Naive thymus-derived CD4-positive, alpha-beta T cell (primary cell): ENCODE measurements at regions not wholly inside any gene's neighbourhood (a gene's known extent, or its start where the extent isn't known, plus 50 kb on each side); places are given as distances from the start of the nearest gene placed in this dataset.
A peak's percentile ranks its signal among the peaks of the same experiment; 100 is the strongest.

Experiments
- ATAC-seq: fragments of 150-1000 bp; cut with Tn5 transposase; 2 replicates; pipeline ENCODE4 v1.10.0; 2021; ENCODE audit warnings: mild to moderate bottlenecking, moderate library complexity
- CTCF ChIA-PET: fragments of 350-600 bp; sonication (Branson Sonifier 250); formaldehyde crosslinking; loops from one replicate; lab custom pipeline; 2021; ENCODE audit warnings: antibody characterized with exemption; lab: Charles Lee
- POLR2A ChIA-PET: fragments of 350-600 bp; sonication (Branson Sonifier 250); formaldehyde crosslinking; loops from one replicate; lab custom pipeline; 2021; ENCODE audit warnings: antibody characterized with exemption, inconsistent platforms; lab: Charles Lee
- DNase-seq, 9 donors: peaks; one replicate each; pipeline versions ENCODE4 v3.0.0 to v3.0.0-alpha.2; 2020 to 2022; ENCODE audit warnings: mixed read lengths in 1 of 9
- H3K27ac ChIP-seq: one replicate; pipeline ENCODE4 v1.7.0; 2013; ENCODE audit warnings: mild to moderate bottlenecking, low read depth, low read length, moderate library complexity
- H3K27me3 ChIP-seq, 2 donors: one replicate each; pipeline ENCODE4 v1.7.0; 2013; ENCODE audit warnings: low read length in 2 of 2, mild to moderate bottlenecking in 2 of 2, moderate library complexity in 2 of 2; ENCODE audit not compliant: control insufficient read depth in 2 of 2, insufficient read depth in 2 of 2
- H3K36me3 ChIP-seq, 3 experiments: 1 replicate in 2 of 3; 2 replicates in 1 of 3; pipeline ENCODE4 v1.7.0; 2013; ENCODE audit warnings: low read length in 3 of 3, mild to moderate bottlenecking in 3 of 3, moderate library complexity in 1 of 3; ENCODE audit not compliant: insufficient read depth in 3 of 3, control insufficient read depth in 2 of 3
- H3K4me1 ChIP-seq, 2 donors: one replicate each; pipeline ENCODE4 v1.7.0; 2013; ENCODE audit warnings: low read length in 2 of 2, mild to moderate bottlenecking in 2 of 2, moderate library complexity in 1 of 2; ENCODE audit not compliant: control insufficient read depth in 2 of 2, insufficient read depth in 2 of 2
- H3K4me3 ChIP-seq: 2 replicates; pipeline ENCODE4 v1.7.0; 2013; ENCODE audit warnings: mild to moderate bottlenecking, low read length
- H3K9me3 ChIP-seq, 3 experiments: 1 replicate in 2 of 3; 2 replicates in 1 of 3; pipeline ENCODE4 v1.7.0; 2013; ENCODE audit warnings: low read length in 3 of 3; ENCODE audit not compliant: control insufficient read depth in 2 of 3
- H3K27ac Mint-ChIP-seq, 9 donors: one replicate each; pipeline ENCODE4 v1.8.0; 2020 to 2022; ENCODE audit warnings: mixed read lengths in 9 of 9, mild to moderate bottlenecking in 8 of 9, moderate library complexity in 5 of 9, inconsistent platforms in 2 of 9
- H3K27me3 Mint-ChIP-seq, 5 donors: one replicate each; pipeline ENCODE4 v1.8.0; 2021 to 2022; ENCODE audit warnings: mixed read lengths in 5 of 5, mild to moderate bottlenecking in 1 of 5
- H3K36me3 Mint-ChIP-seq, 5 donors: one replicate each; pipeline ENCODE4 v1.8.0; 2020 to 2022; ENCODE audit warnings: mixed read lengths in 5 of 5, mild to moderate bottlenecking in 3 of 5, inconsistent platforms in 1 of 5
- H3K4me1 Mint-ChIP-seq, 7 donors: one replicate each; pipeline ENCODE4 v1.8.0; 2020 to 2022; ENCODE audit warnings: mixed read lengths in 7 of 7, mild to moderate bottlenecking in 3 of 7, inconsistent platforms in 1 of 7
- H3K4me3 Mint-ChIP-seq, 10 donors: one replicate each; pipeline ENCODE4 v1.8.0; 2020 to 2022; ENCODE audit warnings: mild to moderate bottlenecking in 10 of 10, mixed read lengths in 10 of 10, moderate library complexity in 6 of 10, inconsistent platforms in 2 of 10
- H3K9me3 Mint-ChIP-seq, 11 donors: one replicate each; pipeline ENCODE4 v1.8.0; 2020 to 2022; ENCODE audit warnings: mixed read lengths in 11 of 11, mild to moderate bottlenecking in 4 of 11, inconsistent platforms in 1 of 11, moderate library complexity in 1 of 11
- intact Hi-C, 2 donors: fragments of 100-400 bp; cut with micrococcal nuclease; formaldehyde crosslinking; loops; one replicate each; pipeline ENCODE4 v1.15.1; 2023

DNA sequence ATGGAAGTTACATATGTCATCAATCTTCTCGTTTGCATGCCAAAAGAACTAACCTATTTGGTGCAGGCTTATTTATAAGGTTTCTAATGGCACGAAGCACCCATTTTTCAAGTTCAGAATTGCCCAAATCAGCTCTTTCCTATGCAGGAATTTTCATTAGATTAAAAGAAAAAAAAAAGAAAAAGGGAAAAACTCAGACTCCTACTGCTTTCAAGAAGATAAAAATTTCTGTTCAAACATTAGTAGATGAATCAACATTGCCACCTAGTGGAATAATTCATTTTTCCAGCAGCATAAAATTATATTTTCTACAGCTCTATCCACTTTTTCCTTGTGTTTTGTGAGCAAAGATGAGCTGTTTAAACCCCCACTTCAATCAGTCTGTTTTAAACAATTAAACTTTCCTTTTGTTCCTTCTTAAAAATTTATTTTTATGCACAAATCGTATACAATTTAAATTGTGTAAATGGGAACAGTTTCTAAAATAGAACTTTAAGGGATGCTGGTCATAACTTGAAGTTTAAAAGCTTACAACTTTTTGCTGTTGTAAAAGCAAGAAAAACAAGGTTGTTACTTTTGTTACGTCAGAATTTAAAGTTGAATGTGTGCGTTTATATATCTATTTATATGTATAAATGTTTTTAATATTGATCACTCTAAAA lies 309.9 kb downstream of the ARAP2 start:
- no peaks in the 10 kb centered on the region for H3K9me3 ChIP-seq
- Mint-ChIP-seq H3K9me3 (no peaks in the 10 kb centered on the region), H3K4me1 (no peaks in the 10 kb centered on the region), H3K4me3 (no peak overlapping the region), H3K27me3 (peaks cover 0 to 11% (median 9%) of the 10 kb centered on the region in 5 donors), H3K36me3 (no peaks in the 10 kb centered on the region), H3K27ac (no peak overlapping the region)
- no peaks in the 10 kb centered on the region for H3K4me1 ChIP-seq
- POLR2A ChIA-PET = no interaction called here
- ATAC-seq = no peak
- H3K4me3 ChIP-seq = no peak overlapping the region
- no peaks in the 10 kb centered on the region for H3K36me3 ChIP-seq
- peak in 3 of 9 donors; percentile 2 to 24 (median 8) for DNase-seq
- intact Hi-C loops = loop anchor here in 1 of 2 donors (10.0 kb wide), 1 partner anchor 240 kb away; no protein-coding TSS in a partner anchor
- no peak overlapping the region for H3K27ac ChIP-seq
- CTCF ChIA-PET = interaction anchor here (0.6 to 0.9 kb wide), 2 partner anchors 10 to 334 kb away, joined by 3 to 4 read pairs; no protein-coding TSS in a partner anchor
- H3K27me3 ChIP-seq = no peaks in the 10 kb centered on the region

- Mint-ChIP-seq H3K36me3 (no peaks in the 10 kb centered on the region), H3K4me3 (no peak overlapping the region), H3K27me3 (peaks cover 0 to 5% (median 0%) of the 10 kb centered on the region in 5 donors), H3K9me3 (no peaks in the 10 kb centered on the region), H3K27ac (no peak overlapping the region), H3K4me1 (no peaks in the 10 kb centered on the region)
- no peak overlapping the region for H3K4me3 ChIP-seq
- ATAC-seq (no peak), DNase-seq (no peak)
- ChIA-PET CTCF (no interaction called here), POLR2A (no interaction called here)
- no peaks in the 10 kb centered on the region for H3K9me3 ChIP-seq
- no peaks in the 10 kb centered on the region for H3K36me3 ChIP-seq
- H3K27me3 ChIP-seq = no peaks in the 10 kb centered on the region
- intact Hi-C loops = loop anchor here in 1 of 2 donors (10.0 kb wide), 1 partner anchor 236 kb away; no protein-coding TSS in a partner anchor
- no peak overlapping the region for H3K27ac ChIP-seq
- H3K4me1 ChIP-seq = no peaks in the 10 kb centered on the region
These were observed 305.4 kb downstream of the ARAP2 start for GRCh38 chr4:35938936-35939335.

DNA sequence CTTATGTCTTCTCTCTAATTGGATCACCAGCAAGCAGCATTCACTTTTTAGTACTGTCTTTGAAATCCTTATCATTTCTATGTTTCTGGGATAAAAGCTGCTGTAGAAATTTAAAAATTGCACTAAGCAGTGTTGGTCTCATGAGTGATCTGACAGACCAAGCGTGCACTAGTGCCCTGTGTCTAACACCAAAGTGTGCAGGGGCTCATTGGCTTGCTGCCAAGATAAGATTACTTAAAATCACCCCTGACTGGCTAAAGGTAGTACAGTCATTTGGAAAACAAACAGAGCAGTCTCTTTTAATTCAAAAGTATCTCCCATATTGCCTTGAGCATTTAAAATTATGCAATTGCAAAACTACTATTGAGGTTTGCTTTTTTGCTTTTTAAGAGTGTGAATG lies 304.6 kb downstream of the ARAP2 start:
- POLR2A ChIA-PET = no interaction called here
- Histone ChIP-seq H3K4me1 (no peaks in the 10 kb centered on the region), H3K36me3 (no peaks in the 10 kb centered on the region), H3K9me3 (no peaks in the 10 kb centered on the region), H3K27me3 (no peaks in the 10 kb centered on the region), H3K4me3 (no peak overlapping the region), H3K27ac (no peak overlapping the region)
- Mint-ChIP-seq H3K27me3 (no peaks in the 10 kb centered on the region), H3K9me3 (no peaks in the 10 kb centered on the region), H3K4me1 (no peaks in the 10 kb centered on the region), H3K36me3 (no peaks in the 10 kb centered on the region), H3K4me3 (no peak overlapping the region), H3K27ac (no peak overlapping the region)
- DNase-seq (no peak), ATAC-seq (no peak)
- intact Hi-C loops = loop anchor here in 1 of 2 donors (10.0 kb wide), 1 partner anchor 235 kb away; no protein-coding TSS in a partner anchor
- CTCF ChIA-PET = no interaction called here

DNA sequence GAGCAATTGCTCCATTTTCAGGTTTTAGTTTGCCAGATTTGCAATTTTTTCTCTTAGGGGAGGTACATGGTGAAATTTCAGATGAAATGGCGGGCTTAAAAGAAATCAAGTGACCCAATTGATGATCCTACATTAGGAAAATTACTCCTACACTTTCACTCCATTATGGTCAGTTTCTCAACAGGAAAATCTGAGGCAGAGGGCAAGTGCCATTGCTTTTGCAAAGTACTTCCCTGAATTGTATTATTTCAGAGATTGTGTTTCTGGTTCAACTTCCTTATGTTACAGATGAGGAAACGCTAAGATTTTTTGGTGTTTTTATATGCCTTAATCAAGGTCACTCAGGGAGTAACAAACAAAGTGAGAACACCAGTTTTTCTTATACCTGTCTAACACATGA lies 302.2 kb downstream of the ARAP2 start:
- H3K36me3 Mint-ChIP-seq = no peaks in the 10 kb centered on the region
- no peak overlapping the region for H3K27ac ChIP-seq
- no peaks in the 10 kb centered on the region for H3K27me3 Mint-ChIP-seq
- no peaks in the 10 kb centered on the region for H3K36me3 ChIP-seq
- CTCF ChIA-PET = no interaction called here
- H3K4me1 Mint-ChIP-seq = no peaks in the 10 kb centered on the region
- no peaks in the 10 kb centered on the region for H3K27me3 ChIP-seq
- H3K4me1 ChIP-seq = no peaks in the 10 kb centered on the region
- intact Hi-C loops = no loop called here
- no peak for DNase-seq
- H3K27ac Mint-ChIP-seq = no peak overlapping the region
- H3K4me3 ChIP-seq = no peak overlapping the region
- no peaks in the 10 kb centered on the region for H3K9me3 ChIP-seq
- no peak for ATAC-seq
- POLR2A ChIA-PET = no interaction called here
- no peak overlapping the region for H3K4me3 Mint-ChIP-seq
- peaks cover 0 to 4% (median 0%) of the 10 kb centered on the region in 11 donors for H3K9me3 Mint-ChIP-seq

DNA sequence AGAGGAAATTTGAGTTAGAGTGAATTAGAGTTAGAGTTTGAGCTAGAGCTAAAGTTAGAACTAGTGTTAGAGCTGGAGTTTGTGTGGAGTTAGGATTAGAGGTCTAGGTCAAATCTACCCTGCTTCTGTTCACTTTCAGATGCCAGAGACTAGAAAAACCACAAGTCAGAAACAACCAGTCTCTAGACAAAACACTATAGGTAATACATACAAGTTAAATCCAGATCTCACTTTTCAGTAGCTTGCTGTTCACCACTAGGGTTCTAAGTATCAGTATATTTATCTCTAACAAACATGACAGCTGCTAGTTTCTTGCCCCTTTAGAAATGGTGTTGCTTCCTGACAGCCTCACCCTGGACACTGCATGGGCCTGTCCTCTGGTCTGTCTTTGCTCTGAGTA lies 300.7 kb downstream of the ARAP2 start:
- no peaks in the 10 kb centered on the region for H3K4me1 ChIP-seq
- no peaks in the 10 kb centered on the region for H3K27me3 Mint-ChIP-seq
- no peaks in the 10 kb centered on the region for H3K36me3 Mint-ChIP-seq
- H3K4me3 ChIP-seq = no peak overlapping the region
- POLR2A ChIA-PET = no interaction called here
- H3K4me3 Mint-ChIP-seq = no peak overlapping the region
- H3K27me3 ChIP-seq = no peaks in the 10 kb centered on the region
- no peak overlapping the region for H3K27ac ChIP-seq
- DNase-seq = no peak
- no peaks in the 10 kb centered on the region for H3K36me3 ChIP-seq
- no peaks in the 10 kb centered on the region for H3K4me1 Mint-ChIP-seq
- no peak overlapping the region for H3K27ac Mint-ChIP-seq
- peaks cover 0 to 9% (median 0%) of the 10 kb centered on the region in 11 donors for H3K9me3 Mint-ChIP-seq
- H3K9me3 ChIP-seq = no peaks in the 10 kb centered on the region
- CTCF ChIA-PET = no interaction called here
- no peak for ATAC-seq
- intact Hi-C loops = no loop called here

DNA sequence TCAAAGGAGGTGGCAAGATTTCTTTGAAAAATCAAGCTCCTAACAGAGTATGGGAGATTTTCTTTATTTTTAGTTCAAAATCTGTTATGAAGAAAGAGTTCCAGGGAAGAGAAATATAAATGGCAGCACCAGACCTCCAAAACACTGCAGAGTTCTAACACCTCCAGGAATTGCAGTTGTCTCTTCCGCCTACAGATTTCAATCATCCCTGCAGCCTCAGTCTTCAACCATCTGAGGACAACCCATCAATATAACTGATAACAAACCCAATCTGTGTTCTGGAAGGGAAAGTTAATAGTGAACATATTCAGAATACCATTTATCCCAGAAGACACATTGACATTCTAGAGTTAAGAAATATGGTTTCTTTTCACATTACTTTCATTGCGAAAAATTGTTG lies 296.1 kb downstream of the ARAP2 start:
- ChIA-PET CTCF (no interaction called here), POLR2A (no interaction called here)
- H3K27me3 ChIP-seq = no peaks in the 10 kb centered on the region

GRCh38 chr4:35950442-35950841 lies 293.9 kb downstream of the ARAP2 start:
- H3K36me3 Mint-ChIP-seq = peaks cover 0 to 4% (median 0%) of the 10 kb centered on the region in 5 donors
- no peak overlapping the region for H3K27ac Mint-ChIP-seq
- no peaks in the 10 kb centered on the region for H3K27me3 Mint-ChIP-seq
- Histone ChIP-seq H3K27ac (no peak overlapping the region), H3K36me3 (no peaks in the 10 kb centered on the region), H3K4me3 (no peak overlapping the region), H3K4me1 (no peaks in the 10 kb centered on the region), H3K9me3 (no peaks in the 10 kb centered on the region), H3K27me3 (no peaks in the 10 kb centered on the region)
- peaks cover 4 to 57% (median 20%) of the 10 kb centered on the region in 11 donors for H3K9me3 Mint-ChIP-seq
- no peak overlapping the region for H3K4me3 Mint-ChIP-seq
- ATAC-seq (no peak), DNase-seq (no peak)
- CTCF ChIA-PET = no interaction called here
- H3K4me1 Mint-ChIP-seq = no peaks in the 10 kb centered on the region
- intact Hi-C loops = no loop called here
- POLR2A ChIA-PET = no interaction called here

More for the DNA sequence above, 296.1 kb downstream of the ARAP2 start:
- H3K36me3 Mint-ChIP-seq = peaks cover 0 to 4% (median 0%) of the 10 kb centered on the region in 5 donors
- Histone ChIP-seq H3K9me3 (no peaks in the 10 kb centered on the region), H3K4me3 (no peak overlapping the region), H3K27ac (no peak overlapping the region), H3K4me1 (no peaks in the 10 kb centered on the region), H3K36me3 (no peaks in the 10 kb centered on the region)
- no peaks in the 10 kb centered on the region for H3K4me1 Mint-ChIP-seq
- H3K4me3 Mint-ChIP-seq = no peak overlapping the region
- H3K27ac Mint-ChIP-seq = no peak overlapping the region
- peaks cover 0 to 38% (median 10%) of the 10 kb centered on the region in 11 donors for H3K9me3 Mint-ChIP-seq
- intact Hi-C loops = no loop called here
- no peaks in the 10 kb centered on the region for H3K27me3 Mint-ChIP-seq
- DNase-seq (no peak), ATAC-seq (no peak)
